GM23248 (cell line): ENCODE measurements at regions not wholly inside any gene's neighbourhood (a gene's known extent, or its start where the extent isn't known, plus 50 kb on each side); places are given as distances from the start of the nearest gene placed in this dataset.

Experiments
- DNase-seq: peaks from one replicate; pipeline ENCODE4 v3.0.0-alpha.2; 2015
- H2AFZ ChIP-seq: fragments of 200-600 bp; sonication (generic); 2 replicates; pipeline ENCODE4 v1.6.1; 2016; ENCODE audit warnings: antibody characterized with exemption
- H3F3A ChIP-seq: fragments of 200-600 bp; sonication (generic); 2 replicates; pipeline ENCODE4 v1.6.1; 2016; ENCODE audit warnings: mild to moderate bottlenecking, antibody characterized with exemption, mixed run types; ENCODE audit not compliant: insufficient read depth
- H3K27ac ChIP-seq: fragments of 200-600 bp; sonication (generic); 2 replicates; pipeline ENCODE4 v1.5.1; 2016; ENCODE audit warnings: mild to moderate bottlenecking
- H3K27me3 ChIP-seq: fragments of 200-600 bp; sonication (generic); replicated peaks from 2 replicates; pipeline ENCODE4 v1.6.1; 2016; ENCODE audit warnings: mild to moderate bottlenecking; ENCODE audit not compliant: insufficient read depth
- H3K36me3 ChIP-seq: fragments of 200-600 bp; sonication (generic); 2 replicates; pipeline ENCODE4 v1.6.1; 2016; ENCODE audit warnings: low read depth, mild to moderate bottlenecking
- H3K4me1 ChIP-seq: fragments of 200-600 bp; sonication (generic); 2 replicates; pipeline ENCODE4 v1.6.1; 2016; ENCODE audit warnings: mild to moderate bottlenecking; ENCODE audit not compliant: insufficient read depth
- H3K4me2 ChIP-seq: fragments of 200-600 bp; sonication (generic); one replicate; pipeline ENCODE4 v1.6.1; 2016; ENCODE audit warnings: mild to moderate bottlenecking; ENCODE audit not compliant: unreplicated experiment
- H3K4me3 ChIP-seq: fragments of 200-600 bp; sonication (generic); 2 replicates; pipeline ENCODE4 v1.5.1; 2016; ENCODE audit warnings: mild to moderate bottlenecking
- H3K79me2 ChIP-seq: fragments of 200-600 bp; sonication (generic); 2 replicates; pipeline ENCODE4 v1.6.1; 2016; ENCODE audit warnings: mild to moderate bottlenecking; ENCODE audit not compliant: insufficient read depth
- H3K9ac ChIP-seq: fragments of 200-600 bp; sonication (generic); 2 replicates; pipeline ENCODE4 v1.6.1; 2016; ENCODE audit warnings: mild to moderate bottlenecking
- H3K9me2 ChIP-seq: fragments of 200-600 bp; sonication (generic); 2 replicates; pipeline ENCODE4 v1.6.1; 2016; ENCODE audit warnings: mixed run types, mild to moderate bottlenecking, moderate library complexity; ENCODE audit not compliant: insufficient read depth
- H3K9me3 ChIP-seq: fragments of 200-600 bp; sonication (generic); one replicate; pipeline ENCODE4 v1.6.1; 2017; ENCODE audit warnings: low read depth
- H4K20me1 ChIP-seq: fragments of 200-600 bp; sonication (generic); 2 replicates; pipeline ENCODE4 v1.6.0; 2016; ENCODE audit not compliant: insufficient read depth
- EZH2 ChIP-seq: fragments of 200-600 bp; sonication (generic); IDR thresholded peaks from 2 replicates; pipeline ENCODE4 v1.6.1; 2018; ENCODE audit warnings: antibody characterized with exemption, mild to moderate bottlenecking; ENCODE audit not compliant: insufficient read depth, poor library complexity, severe bottlenecking
- EZH2phosphoT487 ChIP-seq: fragments of 200-600 bp; sonication (generic); IDR thresholded peaks from 2 replicates; pipeline ENCODE4 v1.6.1; 2018; ENCODE audit warnings: antibody characterized with exemption, moderate library complexity, mild to moderate bottlenecking, low read depth; ENCODE audit not compliant: insufficient read depth
- WGBS, 2 experiments: methylation state at CpG; one replicate each; pipeline ENCODE4 v1.1.6; 2015 to 2017; ENCODE audit warnings: low lambda C conversion rate in 2 of 2, low coverage in 1 of 2; ENCODE audit errors: missing lambda C conversion rate in 2 of 2; 5-methylcytosine and 5-hydroxymethylcytosine counted together
- in situ Hi-C: fragments of 300-500 bp; cut with MboI; formaldehyde crosslinking; loops from 2 replicates; pipeline ENCODE4 v1.15.0; 2020

DNA sequence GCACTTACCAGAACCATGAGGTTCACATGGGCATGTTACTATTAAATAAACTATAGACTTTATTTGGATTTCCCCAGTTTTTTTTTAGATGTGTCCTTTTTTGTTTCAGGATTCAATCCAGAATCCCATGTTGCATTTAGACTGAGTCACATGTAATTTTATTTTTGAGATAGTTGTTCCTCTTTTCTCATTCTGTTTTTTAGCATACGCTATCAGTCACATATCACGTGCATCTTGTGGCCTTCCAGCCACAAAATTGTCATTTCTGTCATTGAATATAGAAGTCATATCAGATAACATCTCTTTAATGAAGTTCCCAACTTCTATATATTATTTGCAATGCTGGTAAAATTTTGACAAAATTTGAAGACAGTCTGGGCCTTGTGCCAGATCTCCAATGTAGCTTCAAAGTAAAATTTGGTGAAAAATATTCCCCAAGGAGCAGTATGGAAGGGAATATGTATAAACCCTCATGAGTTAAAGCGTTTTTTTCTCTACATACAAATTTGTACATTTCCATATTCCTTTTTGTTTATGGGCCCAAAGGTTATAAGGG lies 132.3 kb upstream of the MKI67 start:
- Histone ChIP-seq H3K9ac (no peak overlapping the region), H3K4me1 (no peaks in the 10 kb centered on the region), H2AFZ (no peak overlapping the region), H4K20me1 (no peaks in the 10 kb centered on the region), H3K27me3 (no peaks in the 10 kb centered on the region), H3F3A (no peaks in the 10 kb centered on the region), H3K27ac (no peak overlapping the region), H3K36me3 (no peaks in the 10 kb centered on the region), H3K9me3 (no peaks in the 10 kb centered on the region), H3K9me2 (no peaks in the 10 kb centered on the region), H3K4me3 (no peak overlapping the region), H3K79me2 (no peaks in the 10 kb centered on the region), H3K4me2 (no peak overlapping the region)
- no peak for DNase-seq
- in situ Hi-C loops, result no loop called here
- TF ChIP-seq EZH2 (no peak), EZH2phosphoT487 (no peak)
- WGBS, 2 experiments, result 32 to 34% methylated on average over 3 of the region's 3 CpGs

DNA sequence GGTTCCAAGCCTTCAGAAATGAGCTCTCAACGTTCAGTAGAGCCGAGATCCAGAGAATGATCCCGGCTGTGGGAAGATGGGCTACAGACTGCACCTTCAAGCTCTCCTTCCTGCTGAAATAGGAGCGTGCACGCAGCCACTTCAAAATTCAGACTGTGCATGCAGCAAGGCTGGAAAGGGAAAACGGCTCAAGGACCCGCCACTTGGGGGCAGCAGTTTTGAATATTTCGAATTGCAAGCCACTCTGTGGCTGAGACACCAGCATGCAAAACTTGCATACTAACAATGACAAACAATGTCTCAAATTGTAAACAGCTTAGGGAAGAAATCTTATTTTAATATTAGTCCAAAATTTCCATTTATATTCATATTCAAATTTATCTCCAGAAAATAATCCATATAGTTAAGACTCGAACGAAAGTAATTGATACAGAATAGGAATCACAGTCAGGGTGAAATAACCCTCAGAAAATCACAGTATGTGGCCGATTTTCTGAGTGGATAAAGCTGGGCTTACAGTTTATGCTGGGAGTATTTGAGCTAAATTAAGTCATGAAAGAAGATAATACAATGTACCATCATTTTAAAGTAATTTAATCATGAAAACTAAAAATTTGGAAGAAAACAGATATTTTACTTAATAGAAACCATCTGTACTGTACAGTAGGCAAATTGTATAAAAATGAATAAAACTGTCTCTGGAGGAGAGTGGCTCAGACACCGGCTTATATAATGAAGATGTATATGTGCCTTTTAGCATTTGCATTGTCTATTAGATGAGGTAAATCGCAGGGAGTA lies 137.9 kb upstream of the MKI67 start:
- Histone ChIP-seq H4K20me1 (no peaks in the 10 kb centered on the region), H3K9me3 (no peaks in the 10 kb centered on the region), H3K27ac (no peak overlapping the region), H3K9me2 (no peaks in the 10 kb centered on the region), H3F3A (no peaks in the 10 kb centered on the region), H3K79me2 (no peaks in the 10 kb centered on the region), H3K9ac (no peak overlapping the region), H3K4me1 (no peaks in the 10 kb centered on the region), H3K4me3 (no peak overlapping the region), H3K36me3 (no peaks in the 10 kb centered on the region), H3K27me3 (peaks cover 7% of the 10 kb centered on the region; the same call in 1 of the 2 replicates), H2AFZ (no peak overlapping the region), H3K4me2 (no peak overlapping the region)
- in situ Hi-C loops, result no loop called here
- peak; percentile 71 for DNase-seq
- WGBS, 2 experiments, result 7 to 9% methylated on average over 13 of the region's 13 CpGs
- TF ChIP-seq EZH2phosphoT487 (no peak), EZH2 (no peak)

DNA sequence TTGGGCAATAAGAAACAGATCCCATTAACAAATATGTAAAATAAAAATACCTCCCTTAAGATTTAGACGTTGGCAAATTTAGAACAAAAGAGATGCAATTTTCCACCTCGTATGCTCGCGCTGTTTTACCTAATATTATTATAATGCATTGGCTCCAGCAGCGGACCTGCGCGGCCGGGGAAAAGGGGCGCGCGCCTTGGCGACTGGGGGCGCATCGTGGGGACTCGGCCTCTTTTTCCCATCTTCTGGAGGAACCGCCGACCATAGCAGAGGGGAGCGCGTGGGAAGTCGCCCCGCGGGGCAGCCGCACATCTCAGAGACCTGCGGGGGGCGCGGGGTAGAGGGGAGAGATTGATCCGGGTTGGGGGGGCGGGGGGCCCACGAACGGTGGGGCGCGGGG lies 139.4 kb upstream of the MKI67 start:
- Histone ChIP-seq H2AFZ (no peak overlapping the region), H3K27me3 (peaks cover 7% of the 10 kb centered on the region; the same call in 1 of the 2 replicates), H3K4me1 (no peaks in the 10 kb centered on the region), H4K20me1 (no peaks in the 10 kb centered on the region), H3K9me3 (no peaks in the 10 kb centered on the region), H3K9ac (no peak overlapping the region), H3K27ac (no peak overlapping the region), H3K36me3 (no peaks in the 10 kb centered on the region), H3K4me2 (no peak overlapping the region), H3K9me2 (no peaks in the 10 kb centered on the region), H3K79me2 (no peaks in the 10 kb centered on the region), H3K4me3 (no peak overlapping the region), H3F3A (no peaks in the 10 kb centered on the region)
- no peak for DNase-seq
- no peak for TF ChIP-seq EZH2phosphoT487
- in situ Hi-C loops, result no loop called here
- WGBS, 2 experiments, result 31 to 32% methylated on average over 22 to 32 of the region's 32 CpGs

- Histone ChIP-seq H3K9me3 (no peaks in the 10 kb centered on the region), H3K9me2 (no peaks in the 10 kb centered on the region), H4K20me1 (no peaks in the 10 kb centered on the region), H3K27me3 (peaks cover 7% of the 10 kb centered on the region; the same call in 1 of the 2 replicates), H3K27ac (no peak overlapping the region), H3F3A (no peaks in the 10 kb centered on the region), H3K4me2 (no peak overlapping the region), H3K4me1 (no peaks in the 10 kb centered on the region), H2AFZ (no peak overlapping the region), H3K4me3 (no peak overlapping the region), H3K79me2 (no peaks in the 10 kb centered on the region), H3K9ac (no peak overlapping the region), H3K36me3 (no peaks in the 10 kb centered on the region)
- in situ Hi-C loops, result no loop called here
- no peak for TF ChIP-seq EZH2
- no peak for TF ChIP-seq EZH2phosphoT487
- WGBS, 2 experiments, result 33 to 40% methylated on average over 5 of the region's 5 CpGs
- no peak for DNase-seq
Measured at GRCh38 chr10:128267581-128267980, 141.4 kb upstream of the MKI67 start.
